Endodermal cell (in vitro differentiated cells): ENCODE measurements at regions not wholly inside any gene's neighbourhood (a gene's known extent, or its start where the extent isn't known, plus 50 kb on each side); places are given as distances from the start of the nearest gene placed in this dataset.

Source experiments
- DNase-seq: peaks from one replicate; pipeline ENCODE4 v3.0.0-alpha.2; 2017
- H3K27ac ChIP-seq: 2 replicates; pipeline ENCODE4 v1.5.1; 2013; ENCODE audit warnings: mild to moderate bottlenecking, low read depth, low read length, moderate library complexity
- H3K27me3 ChIP-seq: 2 replicates; pipeline ENCODE4 v1.6.1; 2013; ENCODE audit warnings: mild to moderate bottlenecking, low read length, moderate library complexity; ENCODE audit not compliant: insufficient read depth, control insufficient read depth, poor library complexity, severe bottlenecking
- H3K36me3 ChIP-seq: 2 replicates; pipeline ENCODE4 v1.7.0; 2013; ENCODE audit warnings: mild to moderate bottlenecking, low read length, moderate library complexity; ENCODE audit not compliant: control insufficient read depth, insufficient read depth
- H3K4me1 ChIP-seq: one replicate; pipeline ENCODE4 v1.7.0; 2013; ENCODE audit warnings: low read length; ENCODE audit not compliant: control insufficient read depth, insufficient read depth
- H3K4me3 ChIP-seq: 2 replicates; pipeline ENCODE4 v1.5.1; 2013; ENCODE audit warnings: mild to moderate bottlenecking, low read length, moderate library complexity
- H3K9ac ChIP-seq: 2 replicates; pipeline ENCODE4 v1.6.1; 2013; ENCODE audit warnings: mild to moderate bottlenecking, low read length, moderate library complexity; ENCODE audit not compliant: poor library complexity, severe bottlenecking; ENCODE audit errors: extremely low read depth
- H3K9me3 ChIP-seq: 2 replicates; pipeline ENCODE4 v1.6.1; 2013; ENCODE audit warnings: mild to moderate bottlenecking, low read length, moderate library complexity; ENCODE audit not compliant: control insufficient read depth
- H3K27ac Mint-ChIP-seq: 2 replicates; pipeline ENCODE4 v1.8.0; 2020; ENCODE audit warnings: mixed read lengths
- H3K27me3 Mint-ChIP-seq: 2 replicates; pipeline ENCODE4 v1.8.0; 2021; ENCODE audit warnings: mild to moderate bottlenecking, mixed read lengths; ENCODE audit not compliant: insufficient read depth
- H3K36me3 Mint-ChIP-seq: 2 replicates; pipeline ENCODE4 v1.8.0; 2020; ENCODE audit warnings: low read depth, mixed read lengths
- H3K4me1 Mint-ChIP-seq: 2 replicates; pipeline ENCODE4 v1.8.0; 2020; ENCODE audit warnings: mixed read lengths
- H3K4me3 Mint-ChIP-seq: 2 replicates; pipeline ENCODE4 v1.8.0; 2020; ENCODE audit warnings: mild to moderate bottlenecking, moderate library complexity, mixed read lengths
- H3K9me3 Mint-ChIP-seq: 2 replicates; pipeline ENCODE4 v1.8.0; 2020; ENCODE audit warnings: mild to moderate bottlenecking, mixed read lengths
- WGBS, 2 experiments: methylation state at CpG; one replicate each; pipeline versions ENCODE4 v1.1.5 to v1.1.7; 2013; ENCODE audit warnings: missing lambda C conversion rate in 2 of 2, mixed read lengths in 1 of 2; ENCODE audit not compliant: insufficient coverage in 1 of 2, insufficient read length in 1 of 2; 5-methylcytosine and 5-hydroxymethylcytosine counted together
- TF ChIP-seq, protein P1 (sequence below): fragments of 200-600 bp; sonication (generic); conservative IDR thresholded peaks from 2 replicates; pipeline ENCODE4 v1.5.0; 2021; ENCODE audit warnings: antibody characterized with exemption, mild to moderate bottlenecking

DNA sequence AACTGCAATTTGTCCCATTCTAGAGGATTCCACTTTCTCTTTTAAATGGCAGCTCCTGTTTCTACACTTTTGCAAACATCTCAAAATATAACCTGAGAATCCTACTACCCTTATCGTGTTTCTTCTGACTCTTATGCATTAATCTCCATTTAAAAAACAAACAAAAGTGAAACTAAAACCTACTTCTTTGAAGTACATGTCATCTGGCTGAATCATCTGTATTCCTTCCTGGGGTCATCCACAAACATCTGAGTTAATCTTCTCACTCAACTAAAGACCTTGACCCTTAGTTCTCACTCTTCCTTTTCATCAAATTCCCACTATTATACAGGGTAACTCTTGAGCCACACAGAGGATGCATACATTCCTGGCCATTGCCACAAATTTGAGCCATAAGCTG, 584.8 kb downstream of the PPARGC1A start:
- Histone ChIP-seq H3K4me1 (no peaks in the 10 kb centered on the region), H3K9ac (no peak overlapping the region), H3K9me3 (no peaks in the 10 kb centered on the region), H3K27me3 (no peaks in the 10 kb centered on the region), H3K4me3 (no peak overlapping the region), H3K27ac (no peak overlapping the region), H3K36me3 (no peaks in the 10 kb centered on the region)
- H3K36me3 Mint-ChIP-seq: no peaks in the 10 kb centered on the region
- TF ChIP-seq, protein P1, sequence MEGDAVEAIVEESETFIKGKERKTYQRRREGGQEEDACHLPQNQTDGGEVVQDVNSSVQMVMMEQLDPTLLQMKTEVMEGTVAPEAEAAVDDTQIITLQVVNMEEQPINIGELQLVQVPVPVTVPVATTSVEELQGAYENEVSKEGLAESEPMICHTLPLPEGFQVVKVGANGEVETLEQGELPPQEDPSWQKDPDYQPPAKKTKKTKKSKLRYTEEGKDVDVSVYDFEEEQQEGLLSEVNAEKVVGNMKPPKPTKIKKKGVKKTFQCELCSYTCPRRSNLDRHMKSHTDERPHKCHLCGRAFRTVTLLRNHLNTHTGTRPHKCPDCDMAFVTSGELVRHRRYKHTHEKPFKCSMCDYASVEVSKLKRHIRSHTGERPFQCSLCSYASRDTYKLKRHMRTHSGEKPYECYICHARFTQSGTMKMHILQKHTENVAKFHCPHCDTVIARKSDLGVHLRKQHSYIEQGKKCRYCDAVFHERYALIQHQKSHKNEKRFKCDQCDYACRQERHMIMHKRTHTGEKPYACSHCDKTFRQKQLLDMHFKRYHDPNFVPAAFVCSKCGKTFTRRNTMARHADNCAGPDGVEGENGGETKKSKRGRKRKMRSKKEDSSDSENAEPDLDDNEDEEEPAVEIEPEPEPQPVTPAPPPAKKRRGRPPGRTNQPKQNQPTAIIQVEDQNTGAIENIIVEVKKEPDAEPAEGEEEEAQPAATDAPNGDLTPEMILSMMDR: no peak
- H3K4me1 Mint-ChIP-seq: no peaks in the 10 kb centered on the region
- H3K9me3 Mint-ChIP-seq: no peaks in the 10 kb centered on the region
- H3K4me3 Mint-ChIP-seq: no peak overlapping the region
- DNase-seq: no peak
- 57 to 64% methylated on average over 1 of the region's 1 CpG for WGBS, 2 experiments
- no peak overlapping the region for H3K27ac Mint-ChIP-seq
- no peaks in the 10 kb centered on the region for H3K27me3 Mint-ChIP-seq

- no peaks in the 10 kb centered on the region for H3K27me3 Mint-ChIP-seq
- Histone ChIP-seq H3K27ac (no peak overlapping the region), H3K36me3 (no peaks in the 10 kb centered on the region), H3K4me3 (no peak overlapping the region), H3K9ac (no peak overlapping the region), H3K4me1 (no peaks in the 10 kb centered on the region), H3K9me3 (no peaks in the 10 kb centered on the region), H3K27me3 (no peaks in the 10 kb centered on the region)
- WGBS, 2 experiments: 94 to 100% methylated on average over 1 of the region's 1 CpG
- no peaks in the 10 kb centered on the region for H3K9me3 Mint-ChIP-seq
- H3K27ac Mint-ChIP-seq: no peak overlapping the region
- TF ChIP-seq, protein P1: no peak
- no peak overlapping the region for H3K4me3 Mint-ChIP-seq
- H3K36me3 Mint-ChIP-seq: no peaks in the 10 kb centered on the region
- no peak for DNase-seq
- no peaks in the 10 kb centered on the region for H3K4me1 Mint-ChIP-seq
Observed at GRCh38 chr4:23298371-23298770, 591.5 kb downstream of the PPARGC1A start.

GRCh38 chr4:23297327-23297726, 592.5 kb downstream of the PPARGC1A start:
- H3K27me3 Mint-ChIP-seq: no peaks in the 10 kb centered on the region
- no peak overlapping the region for H3K4me3 ChIP-seq
- H3K9ac ChIP-seq: no peak overlapping the region
- H3K27ac Mint-ChIP-seq: no peak overlapping the region
- H3K36me3 Mint-ChIP-seq: no peaks in the 10 kb centered on the region
- 87 to 91% methylated on average over 4 of the region's 4 CpGs for WGBS, 2 experiments
- H3K9me3 ChIP-seq: no peaks in the 10 kb centered on the region
- H3K4me1 ChIP-seq: no peaks in the 10 kb centered on the region
- H3K4me3 Mint-ChIP-seq: no peak overlapping the region
- TF ChIP-seq, protein P1: peak; percentile 48
- H3K4me1 Mint-ChIP-seq: no peaks in the 10 kb centered on the region
- no peak overlapping the region for H3K27ac ChIP-seq
- no peaks in the 10 kb centered on the region for H3K9me3 Mint-ChIP-seq
- peak; percentile 51 for DNase-seq
- no peaks in the 10 kb centered on the region for H3K36me3 ChIP-seq
- no peaks in the 10 kb centered on the region for H3K27me3 ChIP-seq
